ENCODE measurements at regions not wholly inside any gene's neighbourhood (a gene's known extent, or its start where the extent isn't known, plus 50 kb on each side); places are given as distances from the start of the nearest gene placed in this dataset.

DNA sequence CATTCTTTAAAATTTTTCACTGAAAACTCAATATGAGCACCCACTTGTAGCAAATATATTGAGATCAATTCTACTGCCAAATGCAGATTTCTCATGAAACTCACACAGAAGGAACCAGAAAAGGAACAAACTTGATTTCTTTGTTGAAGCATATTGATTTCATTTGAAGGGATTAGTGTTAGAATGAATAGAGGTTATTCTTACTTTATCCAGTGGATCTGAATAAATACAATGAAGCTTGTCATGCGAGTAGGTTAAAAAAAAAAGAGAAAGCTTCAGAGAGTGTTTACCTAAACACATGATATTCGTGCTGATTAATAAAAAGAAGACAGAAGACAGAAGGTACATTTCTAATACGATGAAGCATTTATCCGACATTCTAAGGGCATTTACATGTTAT is 226.7 kb upstream of the ZSWIM2 start:
- TF ChIP-seq, protein P1, sequence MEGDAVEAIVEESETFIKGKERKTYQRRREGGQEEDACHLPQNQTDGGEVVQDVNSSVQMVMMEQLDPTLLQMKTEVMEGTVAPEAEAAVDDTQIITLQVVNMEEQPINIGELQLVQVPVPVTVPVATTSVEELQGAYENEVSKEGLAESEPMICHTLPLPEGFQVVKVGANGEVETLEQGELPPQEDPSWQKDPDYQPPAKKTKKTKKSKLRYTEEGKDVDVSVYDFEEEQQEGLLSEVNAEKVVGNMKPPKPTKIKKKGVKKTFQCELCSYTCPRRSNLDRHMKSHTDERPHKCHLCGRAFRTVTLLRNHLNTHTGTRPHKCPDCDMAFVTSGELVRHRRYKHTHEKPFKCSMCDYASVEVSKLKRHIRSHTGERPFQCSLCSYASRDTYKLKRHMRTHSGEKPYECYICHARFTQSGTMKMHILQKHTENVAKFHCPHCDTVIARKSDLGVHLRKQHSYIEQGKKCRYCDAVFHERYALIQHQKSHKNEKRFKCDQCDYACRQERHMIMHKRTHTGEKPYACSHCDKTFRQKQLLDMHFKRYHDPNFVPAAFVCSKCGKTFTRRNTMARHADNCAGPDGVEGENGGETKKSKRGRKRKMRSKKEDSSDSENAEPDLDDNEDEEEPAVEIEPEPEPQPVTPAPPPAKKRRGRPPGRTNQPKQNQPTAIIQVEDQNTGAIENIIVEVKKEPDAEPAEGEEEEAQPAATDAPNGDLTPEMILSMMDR (conservative IDR thresholded peaks at IDR 0.05; ENCODE audit: control insufficient read depth, insufficient read depth, low read depth, low read length): no peak
- DNase-seq (ENCODE audit: low read depth): no peak
- no peak overlapping the region for H3K4me3 ChIP-seq (ENCODE audit: control insufficient read depth, low read depth, low read length)

DNA sequence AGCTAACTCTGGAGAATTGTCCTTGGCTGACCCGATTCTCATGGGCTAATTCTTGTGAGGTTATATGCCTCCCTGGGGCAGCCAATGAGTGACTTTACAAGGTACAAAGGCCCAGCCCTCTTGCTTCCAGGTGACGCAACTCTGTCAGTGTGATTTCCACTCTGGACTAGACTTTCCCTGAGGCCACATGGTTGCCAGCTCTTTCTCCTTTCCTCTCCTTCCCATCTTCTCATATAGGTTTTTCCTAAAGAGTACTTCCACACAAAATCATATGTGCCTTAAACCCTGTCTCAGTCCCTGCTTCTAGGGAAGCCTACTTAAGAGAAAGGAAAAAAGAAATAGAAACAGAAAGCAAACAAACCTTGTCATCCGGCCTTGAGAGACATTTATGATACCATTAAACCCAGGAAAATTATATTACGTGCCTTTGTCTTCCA is 226.2 kb upstream of the ZSWIM2 start:
- H3K4me3 ChIP-seq (ENCODE audit: control insufficient read depth, low read depth, low read length): no peak overlapping the region
- TF ChIP-seq, protein P1 (conservative IDR thresholded peaks at IDR 0.05; ENCODE audit: control insufficient read depth, insufficient read depth, low read depth, low read length): no peak
- DNase-seq (ENCODE audit: low read depth): peak; percentile 11

DNA sequence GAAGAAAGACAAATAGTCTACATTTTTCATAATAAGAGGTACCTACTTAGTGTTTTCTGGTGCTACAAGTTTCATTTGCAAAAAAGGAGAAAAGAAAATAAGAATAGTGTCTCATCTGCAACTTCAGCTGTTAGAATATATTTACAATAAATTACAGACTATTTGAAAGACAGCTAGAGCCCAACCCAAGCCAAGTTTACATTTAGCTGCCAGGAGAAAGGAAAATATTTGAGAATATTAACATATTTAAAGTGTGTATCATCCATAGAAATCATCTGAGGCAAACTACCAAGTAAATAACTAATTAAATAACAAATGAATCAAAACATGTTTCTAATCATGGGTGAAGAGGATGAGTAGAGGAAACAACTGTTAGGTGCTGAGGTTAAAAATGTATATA is 209.2 kb upstream of the ZSWIM2 start:
- no peak overlapping the region for H3K4me3 ChIP-seq (ENCODE audit: control insufficient read depth, low read depth, low read length)
- TF ChIP-seq, protein P1 (conservative IDR thresholded peaks at IDR 0.05; ENCODE audit: control insufficient read depth, insufficient read depth, low read depth, low read length): no peak
- no peak for DNase-seq (ENCODE audit: low read depth)

DNA sequence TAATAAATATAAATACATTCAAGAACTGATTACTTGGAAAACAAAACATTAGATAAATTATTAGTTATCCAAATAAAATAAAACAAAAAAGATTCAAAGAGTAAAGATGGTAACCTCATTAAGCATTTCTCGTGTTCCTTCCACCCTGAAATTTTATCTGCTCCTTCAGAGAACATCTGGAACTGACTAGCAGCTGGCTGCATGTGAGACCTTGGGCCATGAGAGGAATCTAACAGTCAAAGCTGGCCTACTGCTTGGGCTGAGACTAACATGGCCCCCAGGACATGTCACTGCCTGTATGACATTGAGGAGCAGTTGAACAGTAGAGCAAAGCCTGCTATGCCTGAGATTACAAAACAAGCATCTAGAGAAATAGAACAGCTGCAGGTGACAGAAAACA is 208.5 kb upstream of the ZSWIM2 start:
- DNase-seq (ENCODE audit: low read depth): no peak
- TF ChIP-seq, protein P1 (conservative IDR thresholded peaks at IDR 0.05; ENCODE audit: control insufficient read depth, insufficient read depth, low read depth, low read length): no peak

DNA sequence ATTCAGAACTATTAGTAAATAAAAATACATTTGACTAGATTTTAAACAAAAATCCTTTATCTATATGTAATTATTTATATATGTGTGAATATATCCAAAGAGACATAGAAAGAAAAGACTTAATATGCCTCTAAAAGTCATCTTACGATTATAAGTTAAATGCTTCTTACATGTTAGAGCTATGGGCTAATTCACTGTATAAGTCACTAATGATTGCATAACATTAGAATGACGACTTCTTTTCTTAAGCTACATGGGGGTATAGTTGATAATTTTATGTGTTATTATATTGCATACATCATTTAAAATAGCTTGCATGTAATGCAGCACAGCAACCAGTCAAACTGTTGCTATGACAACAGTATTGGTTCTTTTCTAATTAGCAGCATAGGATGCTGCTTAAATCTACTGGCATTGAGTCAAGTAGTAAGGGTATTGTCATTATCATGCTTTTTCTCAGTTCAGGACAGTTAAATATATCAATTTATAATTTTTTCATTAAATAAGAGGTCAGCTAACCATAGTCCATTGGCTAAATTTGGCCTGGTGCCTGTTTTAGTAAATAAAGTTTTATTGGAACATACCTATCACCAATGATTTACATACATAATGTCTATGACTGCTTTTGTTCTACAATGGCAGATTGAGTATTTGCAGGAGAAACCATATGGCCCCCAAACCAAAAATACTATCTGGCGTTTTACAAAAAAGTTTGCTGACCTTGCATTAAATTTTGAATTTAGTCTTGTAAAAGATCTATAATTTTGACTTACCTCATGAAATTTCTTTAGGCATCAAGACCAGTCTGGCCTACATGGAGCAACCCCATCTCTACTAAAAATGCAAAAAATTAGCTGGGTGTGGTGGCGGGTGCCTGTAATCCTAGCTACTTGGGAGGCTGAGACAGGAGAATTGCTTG is 207.7 kb upstream of the ZSWIM2 start:
- TF ChIP-seq, protein P1 (conservative IDR thresholded peaks at IDR 0.05; ENCODE audit: control insufficient read depth, insufficient read depth, low read depth, low read length): no peak

More for the DNA sequence above, 208.5 kb upstream of the ZSWIM2 start:
- H3K4me3 ChIP-seq (ENCODE audit: control insufficient read depth, low read depth, low read length): no peak overlapping the region

DNA sequence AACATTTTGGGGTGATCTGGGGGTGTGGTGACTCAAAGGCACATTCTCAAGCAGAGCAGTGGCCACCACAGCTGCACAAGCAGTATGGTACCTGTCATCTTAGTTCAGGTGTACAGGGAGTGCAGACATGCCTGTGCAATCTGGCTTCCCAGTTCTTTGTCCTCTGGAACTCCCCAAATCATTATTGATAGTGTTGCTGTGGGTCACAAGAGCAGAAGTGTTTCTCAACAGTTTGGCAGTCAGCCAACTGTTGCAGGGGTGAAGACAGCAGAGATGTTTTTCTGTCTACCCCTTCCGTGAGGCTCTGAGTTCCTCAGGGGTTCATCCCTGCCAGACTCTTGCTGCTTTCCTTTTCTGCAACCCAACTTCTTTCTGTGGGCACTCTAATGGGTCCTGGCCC is 206.5 kb upstream of the ZSWIM2 start:
- no peak overlapping the region for H3K4me3 ChIP-seq (ENCODE audit: control insufficient read depth, low read depth, low read length)
- DNase-seq (ENCODE audit: low read depth): peak; percentile 52
- TF ChIP-seq, protein P1 (conservative IDR thresholded peaks at IDR 0.05; ENCODE audit: control insufficient read depth, insufficient read depth, low read depth, low read length): no peak

More for the DNA sequence above, 207.7 kb upstream of the ZSWIM2 start:
- no peak for DNase-seq (ENCODE audit: low read depth)
- no peak overlapping the region for H3K4me3 ChIP-seq (ENCODE audit: control insufficient read depth, low read depth, low read length)
